Fibroblast of lung (primary cell): ENCODE measurements at regions not wholly inside any gene's neighbourhood (a gene's known extent, or its start where the extent isn't known, plus 50 kb on each side); places are given as distances from the start of the nearest gene placed in this dataset.

ENCODE experiments used
- CTCF ChIP-seq, 2 donors: IDR thresholded peaks in 1 of 2; conservative IDR thresholded peaks in 1 of 2; 1 replicate in 1 of 2; 2 replicates in 1 of 2; pipeline ENCODE4 v1.5.1; 2011 to 2012; ENCODE audit warnings: low read length in 2 of 2, control low read depth in 1 of 2, inconsistent platforms in 1 of 2, low read depth in 1 of 2, mild to moderate bottlenecking in 1 of 2
- EZH2 ChIP-seq: IDR thresholded peaks from 2 replicates; pipeline ENCODE4 v1.5.1; 2012; ENCODE audit warnings: low read length, control low read depth, mild to moderate bottlenecking; ENCODE audit errors: missing control alignments

GRCh38 chr11:38612701-38613100 lies 2014.7 kb upstream of the RAG2 start:
- TF ChIP-seq CTCF (conservative IDR thresholded peaks at IDR 0.05 in 1 of 2, IDR thresholded peaks at IDR 0.05 in 1 of 2; ENCODE audit: low read depth in 1 of 2, low read length in 2 of 2): no peak
- TF ChIP-seq EZH2: no peak
